CD4-positive, alpha-beta T cell treated with Interleukin-2 at 100 ng/mL for 4 hours (primary cell): ENCODE measurements at regions not wholly inside any gene's neighbourhood (a gene's known extent, or its start where the extent isn't known, plus 50 kb on each side); places are given as distances from the start of the nearest gene placed in this dataset.

Experiments
- DNase-seq: peaks from one replicate; pipeline ENCODE4 v3.0.0-alpha.2; 2020; ENCODE audit warnings: low spot score

GRCh38 chr2:22748909-22749308, 636.1 kb upstream of the KLHL29 start:
- no peak for DNase-seq

GRCh38 chr2:22753476-22753875, 631.5 kb upstream of the KLHL29 start:
- DNase-seq: no peak

- no peak for DNase-seq
These were observed 628.5 kb upstream of the KLHL29 start for GRCh38 chr2:22756276-22757043.

GRCh38 chr2:22769497-22769896, 615.5 kb upstream of the KLHL29 start:
- no peak for DNase-seq

- DNase-seq: no peak
These were observed 600.4 kb upstream of the KLHL29 start for GRCh38 chr2:22784566-22784965.

- no peak for DNase-seq
These were observed 598.2 kb upstream of the KLHL29 start for GRCh38 chr2:22786817-22787216.

- no peak for DNase-seq
These were observed 597.2 kb upstream of the KLHL29 start for GRCh38 chr2:22787745-22788144.

GRCh38 chr2:22788749-22789327, 596.1 kb upstream of the KLHL29 start:
- no peak for DNase-seq

- DNase-seq: no peak
These were observed 589.6 kb upstream of the KLHL29 start for GRCh38 chr2:22795287-22795866.

GRCh38 chr2:22798386-22798785, 586.6 kb upstream of the KLHL29 start:
- no peak for DNase-seq

GRCh38 chr2:22800412-22800811, 584.6 kb upstream of the KLHL29 start:
- DNase-seq: no peak

GRCh38 chr2:22801071-22801470, 583.9 kb upstream of the KLHL29 start:
- DNase-seq: no peak

- no peak for DNase-seq
These were observed 583.0 kb upstream of the KLHL29 start for GRCh38 chr2:22801970-22802369.

GRCh38 chr2:22807872-22808271, 577.1 kb upstream of the KLHL29 start:
- no peak for DNase-seq

GRCh38 chr2:22810602-22811001, 574.4 kb upstream of the KLHL29 start:
- no peak for DNase-seq

GRCh38 chr2:22812065-22812680, 572.8 kb upstream of the KLHL29 start:
- DNase-seq: no peak

- DNase-seq: no peak
These were observed 567.8 kb upstream of the KLHL29 start for GRCh38 chr2:22817197-22817596.

- no peak for DNase-seq
These were observed 563.5 kb upstream of the KLHL29 start for GRCh38 chr2:22821458-22821857.

- DNase-seq: no peak
These were observed 562.1 kb upstream of the KLHL29 start for GRCh38 chr2:22822835-22823234.

GRCh38 chr2:22824618-22825017, 560.4 kb upstream of the KLHL29 start:
- no peak for DNase-seq

GRCh38 chr2:22826703-22827102, 558.3 kb upstream of the KLHL29 start:
- DNase-seq: no peak

GRCh38 chr2:22829791-22830190, 555.2 kb upstream of the KLHL29 start:
- no peak for DNase-seq

- no peak for DNase-seq
These were observed 552.8 kb upstream of the KLHL29 start for GRCh38 chr2:22832196-22832595.
